ENCODE measurements at regions not wholly inside any gene's neighbourhood (a gene's known extent, or its start where the extent isn't known, plus 50 kb on each side); places are given as distances from the start of the nearest gene placed in this dataset.

GRCh38 chr1:229964281-229964680 lies 102.8 kb upstream of the GALNT2 start:
- CTCF ChIA-PET = interaction anchor here (2.1 kb wide), 1 partner anchor 8 kb away, joined by 9 read pairs; no protein-coding TSS in a partner anchor
- Mint-ChIP-seq H3K27me3 (ENCODE audit: low read depth) (no peaks in the 10 kb centered on the region), H3K27ac (no peak overlapping the region), H3K4me3 (no peak overlapping the region), H3K4me1 (no peaks in the 10 kb centered on the region), H3K36me3 (no peaks in the 10 kb centered on the region), H3K9me3 (0 out of 2 replicates have a peak, but pooled peaks cover 5% of the 10 kb centered on the region)
- POLR2A ChIA-PET = no interaction called here
- DNase-seq (ENCODE audit: low spot score) (no peak), ATAC-seq (no peak)
- no peak for TF ChIP-seq ZNF219 (CRISPR knock-in tag; IDR thresholded peaks at IDR 0.05; ENCODE audit: borderline replicate concordance)
- TF ChIP-seq OVOL2 (CRISPR knock-in tag; IDR thresholded peaks at IDR 0.05; ENCODE audit: borderline replicate concordance) = no peak
- TF ChIP-seq ZNF317 (CRISPR knock-in tag; IDR thresholded peaks at IDR 0.05; ENCODE audit: borderline replicate concordance, low read depth) = no peak
- no peak for TF ChIP-seq FOXP1 (CRISPR knock-in tag; IDR thresholded peaks at IDR 0.05; ENCODE audit: borderline replicate concordance)
- no peak for TF ChIP-seq FOXP4 (CRISPR knock-in tag; IDR thresholded peaks at IDR 0.05)
- TF ChIP-seq SP1 (CRISPR knock-in tag; conservative IDR thresholded peaks at IDR 0.05) = no peak
- TF ChIP-seq ZBTB21 (CRISPR knock-in tag; IDR thresholded peaks at IDR 0.05; ENCODE audit: borderline replicate concordance) = no peak
- TF ChIP-seq, protein P1, sequence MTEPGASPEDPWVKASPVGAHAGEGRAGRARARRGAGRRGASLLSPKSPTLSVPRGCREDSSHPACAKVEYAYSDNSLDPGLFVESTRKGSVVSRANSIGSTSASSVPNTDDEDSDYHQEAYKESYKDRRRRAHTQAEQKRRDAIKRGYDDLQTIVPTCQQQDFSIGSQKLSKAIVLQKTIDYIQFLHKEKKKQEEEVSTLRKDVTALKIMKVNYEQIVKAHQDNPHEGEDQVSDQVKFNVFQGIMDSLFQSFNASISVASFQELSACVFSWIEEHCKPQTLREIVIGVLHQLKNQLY (CRISPR knock-in tag; IDR thresholded peaks at IDR 0.05) = no peak
- no peak for TF ChIP-seq RELA (CRISPR knock-in tag; IDR thresholded peaks at IDR 0.05; ENCODE audit: borderline replicate concordance)
- no peak for TF ChIP-seq ZNF423 (CRISPR knock-in tag; IDR thresholded peaks at IDR 0.05)
- TF ChIP-seq, protein P2, sequence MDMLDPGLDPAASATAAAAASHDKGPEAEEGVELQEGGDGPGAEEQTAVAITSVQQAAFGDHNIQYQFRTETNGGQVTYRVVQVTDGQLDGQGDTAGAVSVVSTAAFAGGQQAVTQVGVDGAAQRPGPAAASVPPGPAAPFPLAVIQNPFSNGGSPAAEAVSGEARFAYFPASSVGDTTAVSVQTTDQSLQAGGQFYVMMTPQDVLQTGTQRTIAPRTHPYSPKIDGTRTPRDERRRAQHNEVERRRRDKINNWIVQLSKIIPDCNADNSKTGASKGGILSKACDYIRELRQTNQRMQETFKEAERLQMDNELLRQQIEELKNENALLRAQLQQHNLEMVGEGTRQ (CRISPR knock-in tag; IDR thresholded peaks at IDR 0.05) = no peak
- TF ChIP-seq CBFB (CRISPR knock-in tag; IDR thresholded peaks at IDR 0.05; ENCODE audit: low read depth) = no peak
- TF ChIP-seq, protein P3, sequence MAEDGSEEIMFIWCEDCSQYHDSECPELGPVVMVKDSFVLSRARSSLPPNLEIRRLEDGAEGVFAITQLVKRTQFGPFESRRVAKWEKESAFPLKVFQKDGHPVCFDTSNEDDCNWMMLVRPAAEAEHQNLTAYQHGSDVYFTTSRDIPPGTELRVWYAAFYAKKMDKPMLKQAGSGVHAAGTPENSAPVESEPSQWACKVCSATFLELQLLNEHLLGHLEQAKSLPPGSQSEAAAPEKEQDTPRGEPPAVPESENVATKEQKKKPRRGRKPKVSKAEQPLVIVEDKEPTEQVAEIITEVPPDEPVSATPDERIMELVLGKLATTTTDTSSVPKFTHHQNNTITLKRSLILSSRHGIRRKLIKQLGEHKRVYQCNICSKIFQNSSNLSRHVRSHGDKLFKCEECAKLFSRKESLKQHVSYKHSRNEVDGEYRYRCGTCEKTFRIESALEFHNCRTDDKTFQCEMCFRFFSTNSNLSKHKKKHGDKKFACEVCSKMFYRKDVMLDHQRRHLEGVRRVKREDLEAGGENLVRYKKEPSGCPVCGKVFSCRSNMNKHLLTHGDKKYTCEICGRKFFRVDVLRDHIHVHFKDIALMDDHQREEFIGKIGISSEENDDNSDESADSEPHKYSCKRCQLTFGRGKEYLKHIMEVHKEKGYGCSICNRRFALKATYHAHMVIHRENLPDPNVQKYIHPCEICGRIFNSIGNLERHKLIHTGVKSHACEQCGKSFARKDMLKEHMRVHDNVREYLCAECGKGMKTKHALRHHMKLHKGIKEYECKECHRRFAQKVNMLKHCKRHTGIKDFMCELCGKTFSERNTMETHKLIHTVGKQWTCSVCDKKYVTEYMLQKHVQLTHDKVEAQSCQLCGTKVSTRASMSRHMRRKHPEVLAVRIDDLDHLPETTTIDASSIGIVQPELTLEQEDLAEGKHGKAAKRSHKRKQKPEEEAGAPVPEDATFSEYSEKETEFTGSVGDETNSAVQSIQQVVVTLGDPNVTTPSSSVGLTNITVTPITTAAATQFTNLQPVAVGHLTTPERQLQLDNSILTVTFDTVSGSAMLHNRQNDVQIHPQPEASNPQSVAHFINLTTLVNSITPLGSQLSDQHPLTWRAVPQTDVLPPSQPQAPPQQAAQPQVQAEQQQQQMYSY (CRISPR knock-in tag; IDR thresholded peaks at IDR 0.05) = no peak
- TF ChIP-seq E2F5 (CRISPR knock-in tag; IDR thresholded peaks at IDR 0.05) = no peak
- no peak for TF ChIP-seq SMAD4 (CRISPR knock-in tag; IDR thresholded peaks at IDR 0.05)
- TF ChIP-seq STAT6 (CRISPR knock-in tag; conservative IDR thresholded peaks at IDR 0.05; ENCODE audit: low read depth) = no peak
- TF ChIP-seq FOXJ3 (CRISPR knock-in tag; IDR thresholded peaks at IDR 0.05; ENCODE audit: borderline replicate concordance) = no peak
- TF ChIP-seq FOXK1 (CRISPR knock-in tag; IDR thresholded peaks at IDR 0.05) = no peak
- no peak for TF ChIP-seq EMX1 (CRISPR knock-in tag; IDR thresholded peaks at IDR 0.05)
- TF ChIP-seq, protein P4, sequence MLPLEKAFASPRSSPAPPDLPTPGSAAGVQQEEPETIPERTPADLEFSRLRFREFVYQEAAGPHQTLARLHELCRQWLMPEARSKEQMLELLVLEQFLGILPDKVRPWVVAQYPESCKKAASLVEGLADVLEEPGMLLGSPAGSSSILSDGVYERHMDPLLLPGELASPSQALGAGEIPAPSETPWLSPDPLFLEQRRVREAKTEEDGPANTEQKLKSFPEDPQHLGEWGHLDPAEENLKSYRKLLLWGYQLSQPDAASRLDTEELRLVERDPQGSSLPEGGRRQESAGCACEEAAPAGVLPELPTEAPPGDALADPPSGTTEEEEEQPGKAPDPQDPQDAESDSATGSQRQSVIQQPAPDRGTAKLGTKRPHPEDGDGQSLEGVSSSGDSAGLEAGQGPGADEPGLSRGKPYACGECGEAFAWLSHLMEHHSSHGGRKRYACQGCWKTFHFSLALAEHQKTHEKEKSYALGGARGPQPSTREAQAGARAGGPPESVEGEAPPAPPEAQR (CRISPR knock-in tag; IDR thresholded peaks at IDR 0.05) = no peak
